Vagina (tissue), 2 donors: ENCODE measurements at regions not wholly inside any gene's neighbourhood (a gene's known extent, or its start where the extent isn't known, plus 50 kb on each side); places are given as distances from the start of the nearest gene placed in this dataset.

Source experiments
- DNase-seq, 2 donors: peaks; one replicate each; pipeline ENCODE4 v3.0.0-alpha.2; 2017; ENCODE audit errors: extremely low spot score in 2 of 2
- H3K27ac ChIP-seq: fragments of 200-600 bp; sonication (generic); one replicate; pipeline ENCODE4 v1.5.1; 2019
- H3K27me3 ChIP-seq: fragments of 200-600 bp; sonication (generic); one replicate; pipeline ENCODE4 v1.5.1; 2019
- H3K36me3 ChIP-seq, 2 donors: fragments of 200-600 bp; sonication (generic); one replicate each; pipeline ENCODE4 v1.5.1; 2017 to 2019
- H3K4me1 ChIP-seq: fragments of 200-600 bp; sonication (generic); one replicate; pipeline ENCODE4 v1.5.1; 2019
- H3K4me3 ChIP-seq, 2 donors: fragments of 200-600 bp; sonication (generic); 1 replicate in 1 of 2; 2 replicates in 1 of 2; pipeline ENCODE4 v1.5.1; 2016 to 2019
- H3K9me3 ChIP-seq: fragments of 200-600 bp; sonication (generic); one replicate; pipeline ENCODE4 v1.5.1; 2019
- CTCF ChIP-seq, 3 experiments: fragments of 450-650 bp in 2 of 3; fragments of 200-600 bp in 1 of 3; sonication (generic) in 1 of 3; IDR thresholded peaks; one replicate each; pipeline ENCODE4 v1.5.1; 2017 to 2019; ENCODE audit warnings: antibody characterized with exemption in 3 of 3, mild to moderate bottlenecking in 2 of 3, moderate library complexity in 2 of 3
- POLR2A ChIP-seq, 2 donors: fragments of 450-650 bp; IDR thresholded peaks; one replicate each; pipeline ENCODE4 v1.6.1; 2017; ENCODE audit warnings: antibody characterized with exemption in 2 of 2, mild to moderate bottlenecking in 2 of 2, moderate library complexity in 2 of 2
- POLR2AphosphoS5 ChIP-seq, 2 donors: sonication (generic); formaldehyde crosslinking; IDR thresholded peaks; one replicate each; pipeline ENCODE4 v1.9.0; 2017; ENCODE audit warnings: antibody characterized with exemption in 2 of 2, mild to moderate bottlenecking in 2 of 2, low read depth in 1 of 2; ENCODE audit not compliant: insufficient read depth in 1 of 2
- intact Hi-C: fragments of 100-400 bp; cut with DNase I; formaldehyde crosslinking; loops from one replicate; pipeline ENCODE4 v1.15.1; 2023

- Histone ChIP-seq H3K27me3 (no peaks in the 10 kb centered on the region), H3K4me1 (peaks cover 2% of the 10 kb centered on the region), H3K27ac (no peak overlapping the region), H3K36me3 (no peaks in the 10 kb centered on the region), H3K9me3 (no peaks in the 10 kb centered on the region), H3K4me3 (no peak overlapping the region)
- intact Hi-C loops: no loop called here
- TF ChIP-seq POLR2AphosphoS5 (IDR thresholded peaks at IDR 0.05; ENCODE audit: insufficient read depth in 1 of 2, low read depth in 1 of 2): no peak
- TF ChIP-seq CTCF (IDR thresholded peaks at IDR 0.05): no peak
- TF ChIP-seq POLR2A (IDR thresholded peaks at IDR 0.05): no peak
- DNase-seq: no peak
Measured at GRCh38 chr3:177367788-177368187, 170.5 kb upstream of the TBL1XR1 start.

- TF ChIP-seq CTCF (IDR thresholded peaks at IDR 0.05) (no peak), POLR2A (IDR thresholded peaks at IDR 0.05) (no peak), POLR2AphosphoS5 (IDR thresholded peaks at IDR 0.05; ENCODE audit: insufficient read depth in 1 of 2, low read depth in 1 of 2) (no peak)
- Histone ChIP-seq H3K4me1 (no peaks in the 10 kb centered on the region), H3K4me3 (no peak overlapping the region), H3K9me3 (no peaks in the 10 kb centered on the region), H3K36me3 (no peaks in the 10 kb centered on the region), H3K27me3 (no peaks in the 10 kb centered on the region), H3K27ac (no peak overlapping the region)
- intact Hi-C loops: no loop called here
- DNase-seq: no peak
Measured at GRCh38 chr3:177370246-177370822, 173.1 kb upstream of the TBL1XR1 start.

GRCh38 chr3:177371146-177371545, 173.9 kb upstream of the TBL1XR1 start:
- H3K27me3 ChIP-seq: no peaks in the 10 kb centered on the region
- intact Hi-C loops: no loop called here
- TF ChIP-seq POLR2AphosphoS5 (IDR thresholded peaks at IDR 0.05; ENCODE audit: insufficient read depth in 1 of 2, low read depth in 1 of 2) (no peak), POLR2A (IDR thresholded peaks at IDR 0.05) (no peak), CTCF (IDR thresholded peaks at IDR 0.05) (no peak)
- no peak overlapping the region for H3K4me3 ChIP-seq
- H3K36me3 ChIP-seq: no peaks in the 10 kb centered on the region
- H3K4me1 ChIP-seq: no peaks in the 10 kb centered on the region
- H3K9me3 ChIP-seq: no peaks in the 10 kb centered on the region
- no peak for DNase-seq
- no peak overlapping the region for H3K27ac ChIP-seq

- TF ChIP-seq POLR2A (IDR thresholded peaks at IDR 0.05) (no peak), POLR2AphosphoS5 (IDR thresholded peaks at IDR 0.05; ENCODE audit: insufficient read depth in 1 of 2, low read depth in 1 of 2) (no peak), CTCF (IDR thresholded peaks at IDR 0.05) (no peak)
- DNase-seq: no peak
- Histone ChIP-seq H3K36me3 (no peaks in the 10 kb centered on the region), H3K4me1 (no peaks in the 10 kb centered on the region), H3K4me3 (no peak overlapping the region), H3K27me3 (no peaks in the 10 kb centered on the region), H3K9me3 (no peaks in the 10 kb centered on the region), H3K27ac (no peak overlapping the region)
- intact Hi-C loops: no loop called here
Measured at GRCh38 chr3:177371888-177372287, 174.6 kb upstream of the TBL1XR1 start.

DNA sequence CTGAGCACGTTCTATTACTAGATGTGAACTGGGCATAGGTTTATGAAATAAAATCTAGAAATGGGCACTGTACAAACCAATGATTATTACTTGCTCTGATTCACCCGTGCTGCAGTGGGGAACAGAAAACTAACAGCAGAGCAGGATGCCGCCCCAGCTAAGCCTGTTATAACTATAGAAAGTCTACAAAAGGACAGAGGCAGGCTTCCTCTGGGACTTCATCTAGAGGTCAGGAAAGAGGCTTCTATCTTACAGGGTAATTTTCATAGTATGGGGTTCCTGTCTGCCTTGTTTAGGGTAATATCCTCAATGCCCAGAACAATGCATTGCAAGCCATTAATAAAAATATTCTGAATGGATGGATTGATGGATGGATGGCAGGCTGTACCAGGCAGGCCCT, 177.0 kb upstream of the TBL1XR1 start:
- H3K27ac ChIP-seq: no peak overlapping the region
- no peaks in the 10 kb centered on the region for H3K36me3 ChIP-seq
- no peak for DNase-seq
- H3K4me1 ChIP-seq: no peaks in the 10 kb centered on the region
- no peaks in the 10 kb centered on the region for H3K27me3 ChIP-seq
- intact Hi-C loops: no loop called here
- no peak overlapping the region for H3K4me3 ChIP-seq
- TF ChIP-seq POLR2AphosphoS5 (IDR thresholded peaks at IDR 0.05; ENCODE audit: insufficient read depth in 1 of 2, low read depth in 1 of 2) (no peak), CTCF (IDR thresholded peaks at IDR 0.05) (no peak), POLR2A (IDR thresholded peaks at IDR 0.05) (no peak)
- no peaks in the 10 kb centered on the region for H3K9me3 ChIP-seq
